Spinal cord (tissue), 9 donors: ENCODE measurements at regions not wholly inside any gene's neighbourhood (a gene's known extent, or its start where the extent isn't known, plus 50 kb on each side); places are given as distances from the start of the nearest gene placed in this dataset.

Source experiments
- DNase-seq, 6 donors: peaks; one replicate each; pipeline versions ENCODE4 v3.0.0 to v3.0.0-alpha.2; 2013 to 2015; ENCODE audit warnings: low spot score in 6 of 6, low read depth in 4 of 6
- H3K27ac ChIP-seq: one replicate; pipeline ENCODE4 v1.5.1; 2013; ENCODE audit warnings: low read depth, low read length, control low read depth
- H3K27me3 ChIP-seq: one replicate; pipeline ENCODE4 v1.6.1; 2013; ENCODE audit warnings: low read length; ENCODE audit not compliant: control insufficient read depth, insufficient read depth
- H3K36me3 ChIP-seq: one replicate; pipeline ENCODE4 v1.6.1; 2013; ENCODE audit warnings: low read length; ENCODE audit not compliant: control insufficient read depth, insufficient read depth
- H3K4me1 ChIP-seq: one replicate; pipeline ENCODE4 v1.6.1; 2013; ENCODE audit warnings: low read length; ENCODE audit not compliant: control insufficient read depth, insufficient read depth
- H3K4me3 ChIP-seq: one replicate; pipeline ENCODE4 v1.5.1; 2013; ENCODE audit warnings: low read depth, low read length, control low read depth
- H3K9me3 ChIP-seq: one replicate; pipeline ENCODE4 v1.6.1; 2013; ENCODE audit warnings: low read length; ENCODE audit not compliant: control insufficient read depth, insufficient read depth
- WGBS: methylation state at CpG from one replicate; pipeline ENCODE4 v1.1.5; 2013; ENCODE audit warnings: missing lambda C conversion rate; ENCODE audit not compliant: insufficient coverage; 5-methylcytosine and 5-hydroxymethylcytosine counted together
- donor health status: healthy.

DNA sequence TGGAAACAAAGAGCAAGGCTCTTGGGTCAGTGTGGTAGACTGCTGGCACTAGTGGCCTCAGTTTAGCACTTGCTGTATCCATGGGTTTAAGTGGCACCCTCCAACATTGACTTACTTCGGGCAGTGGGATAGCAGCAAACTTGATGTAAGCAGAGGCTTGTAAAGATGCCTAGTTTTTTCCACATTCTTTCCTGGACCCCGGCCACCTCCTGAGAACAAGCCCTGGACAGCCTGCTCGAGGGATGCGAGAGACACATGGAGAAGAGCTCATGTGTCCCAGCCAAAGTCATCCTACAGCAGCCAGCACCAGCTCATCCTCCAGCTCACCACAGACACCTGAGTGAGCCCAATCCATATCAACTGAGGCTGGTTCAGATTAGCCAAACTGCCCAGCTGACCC is 142.7 kb upstream of the PCBD1 start:
- WGBS, result 85% methylated on average over 3 of the region's 4 CpGs
- H3K27me3 ChIP-seq, result no peaks in the 10 kb centered on the region
- no peak for DNase-seq
- H3K36me3 ChIP-seq, result no peaks in the 10 kb centered on the region
- H3K9me3 ChIP-seq, result no peaks in the 10 kb centered on the region
- H3K4me1 ChIP-seq, result no peaks in the 10 kb centered on the region
- H3K4me3 ChIP-seq, result no peak overlapping the region
- H3K27ac ChIP-seq, result no peak overlapping the region

DNA sequence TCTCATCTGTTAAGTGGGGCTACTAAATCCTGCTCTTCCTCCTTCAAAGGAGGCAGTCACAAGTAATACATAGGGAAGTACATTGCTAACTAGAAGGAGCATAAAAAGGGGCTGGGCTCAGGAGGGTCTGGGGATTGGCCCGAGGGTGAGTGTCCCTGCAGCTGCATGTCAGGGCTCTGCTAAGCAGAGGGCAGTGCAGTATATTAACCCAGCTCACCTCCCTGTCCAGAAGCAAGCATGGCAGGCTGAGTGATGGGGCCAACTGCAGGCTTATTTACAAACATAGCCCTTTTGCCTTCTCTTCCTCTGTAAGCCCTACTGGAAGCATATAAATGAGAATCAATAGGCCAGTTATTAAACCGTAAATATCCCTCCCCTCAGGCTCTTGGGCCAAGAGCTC is 143.2 kb upstream of the PCBD1 start:
- Histone ChIP-seq H3K27me3 (no peaks in the 10 kb centered on the region), H3K9me3 (no peaks in the 10 kb centered on the region), H3K4me3 (no peak overlapping the region), H3K27ac (no peak overlapping the region), H3K36me3 (no peaks in the 10 kb centered on the region), H3K4me1 (no peaks in the 10 kb centered on the region)
- no peak for DNase-seq
- WGBS, result 40% methylated on average over 2 of the region's 2 CpGs

DNA sequence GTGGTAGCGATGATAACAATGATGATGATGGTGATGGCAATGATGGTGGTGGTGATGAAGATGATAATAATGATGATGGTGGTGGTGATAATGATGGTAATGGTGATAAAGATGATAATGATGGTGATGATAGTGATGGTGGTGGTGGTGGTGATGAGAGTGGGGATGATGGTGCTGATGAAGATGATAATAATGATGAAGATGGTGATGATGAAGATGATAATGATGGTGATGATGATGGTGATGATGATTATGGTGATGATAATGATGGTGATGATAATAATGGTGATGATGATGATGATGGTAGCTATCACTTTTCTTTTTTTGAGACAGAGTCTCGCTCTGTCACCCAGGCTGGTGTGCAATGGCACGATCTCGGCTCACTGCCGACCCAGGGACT is 144.5 kb upstream of the PCBD1 start:
- Histone ChIP-seq H3K27ac (no peak overlapping the region), H3K36me3 (no peaks in the 10 kb centered on the region), H3K27me3 (no peaks in the 10 kb centered on the region), H3K9me3 (no peaks in the 10 kb centered on the region), H3K4me1 (no peaks in the 10 kb centered on the region), H3K4me3 (no peak overlapping the region)
- no peak for DNase-seq
- WGBS, result 98% methylated on average over 5 of the region's 5 CpGs

DNA sequence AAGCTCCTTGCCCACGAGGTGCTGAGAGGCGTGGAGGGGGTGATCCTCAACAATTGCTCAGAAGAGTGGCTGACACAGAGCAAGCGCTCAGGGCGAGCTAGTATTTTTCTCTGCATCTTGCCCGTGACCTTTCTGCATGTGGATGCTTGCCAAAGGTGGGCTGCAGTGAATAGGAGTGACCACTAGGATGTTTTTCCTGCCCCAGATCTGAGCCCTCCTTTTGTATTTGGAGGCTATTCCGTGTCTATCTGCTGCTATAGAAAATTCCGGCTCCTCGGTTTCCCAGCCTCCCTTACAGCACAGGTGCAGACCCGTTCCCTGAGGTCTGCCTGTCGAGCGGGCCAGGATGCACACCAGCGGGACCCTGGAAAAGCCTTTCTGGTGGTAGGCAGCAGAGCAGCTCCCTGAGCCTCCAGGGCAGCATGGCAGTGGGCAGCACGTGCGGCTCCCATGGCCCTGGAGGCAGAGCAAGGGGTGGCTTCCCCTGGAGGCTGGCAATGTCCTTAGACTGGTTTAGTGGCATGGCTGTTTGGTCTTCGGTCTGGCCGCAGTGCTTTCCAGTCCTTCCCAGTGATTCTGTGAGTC is 145.1 kb upstream of the PCBD1 start:
- Histone ChIP-seq H3K4me1 (peaks cover 5% of the 10 kb centered on the region), H3K27me3 (no peaks in the 10 kb centered on the region), H3K27ac (no peak overlapping the region), H3K36me3 (no peaks in the 10 kb centered on the region), H3K9me3 (no peaks in the 10 kb centered on the region), H3K4me3 (no peak overlapping the region)
- 84% methylated on average over 15 of the region's 16 CpGs for WGBS
- no peak for DNase-seq

DNA sequence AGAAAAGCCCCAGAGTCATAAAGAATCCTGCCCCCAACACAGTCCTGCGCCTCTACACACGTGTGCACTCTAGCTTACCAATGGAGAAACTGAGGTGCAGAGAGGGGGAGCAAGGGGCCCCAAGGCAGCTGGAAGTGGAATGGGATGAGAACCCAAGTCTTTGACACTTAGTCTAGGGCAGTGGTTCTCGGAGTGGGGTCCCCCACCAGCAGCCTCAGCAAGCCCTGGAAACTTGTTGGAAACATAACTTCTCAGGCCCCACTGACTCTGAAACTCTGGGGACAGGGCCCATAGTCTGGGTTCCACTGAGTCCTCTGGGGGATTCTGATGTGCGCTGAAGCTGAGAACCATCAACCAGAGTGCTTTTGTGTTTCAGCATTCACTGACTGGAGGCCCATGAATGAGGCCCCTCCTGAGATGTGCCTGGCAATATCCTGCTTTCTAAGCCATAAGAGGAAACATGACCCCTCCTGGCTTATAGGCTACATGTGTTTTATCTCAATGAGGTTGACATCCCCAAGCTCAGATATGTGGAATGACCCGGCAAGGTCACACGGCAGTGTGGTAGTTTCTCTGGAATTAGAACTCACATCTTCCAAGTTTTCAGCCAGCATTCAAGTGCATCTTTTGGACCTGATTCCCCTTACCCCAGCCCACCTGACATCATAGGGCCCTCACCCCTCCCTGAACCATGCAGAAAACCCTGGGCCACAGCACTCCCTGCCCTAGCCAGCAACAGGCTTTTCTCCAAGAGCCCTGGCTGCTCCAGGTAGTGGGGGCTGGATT is 147.3 kb upstream of the PCBD1 start:
- H3K27ac ChIP-seq, result no peak overlapping the region
- WGBS, result 78% methylated on average over 4 of the region's 6 CpGs
- no peaks in the 10 kb centered on the region for H3K9me3 ChIP-seq
- no peaks in the 10 kb centered on the region for H3K36me3 ChIP-seq
- H3K4me3 ChIP-seq, result no peak overlapping the region
- no peaks in the 10 kb centered on the region for H3K27me3 ChIP-seq
- DNase-seq, result no peak
- H3K4me1 ChIP-seq, result peaks cover 10% of the 10 kb centered on the region

DNA sequence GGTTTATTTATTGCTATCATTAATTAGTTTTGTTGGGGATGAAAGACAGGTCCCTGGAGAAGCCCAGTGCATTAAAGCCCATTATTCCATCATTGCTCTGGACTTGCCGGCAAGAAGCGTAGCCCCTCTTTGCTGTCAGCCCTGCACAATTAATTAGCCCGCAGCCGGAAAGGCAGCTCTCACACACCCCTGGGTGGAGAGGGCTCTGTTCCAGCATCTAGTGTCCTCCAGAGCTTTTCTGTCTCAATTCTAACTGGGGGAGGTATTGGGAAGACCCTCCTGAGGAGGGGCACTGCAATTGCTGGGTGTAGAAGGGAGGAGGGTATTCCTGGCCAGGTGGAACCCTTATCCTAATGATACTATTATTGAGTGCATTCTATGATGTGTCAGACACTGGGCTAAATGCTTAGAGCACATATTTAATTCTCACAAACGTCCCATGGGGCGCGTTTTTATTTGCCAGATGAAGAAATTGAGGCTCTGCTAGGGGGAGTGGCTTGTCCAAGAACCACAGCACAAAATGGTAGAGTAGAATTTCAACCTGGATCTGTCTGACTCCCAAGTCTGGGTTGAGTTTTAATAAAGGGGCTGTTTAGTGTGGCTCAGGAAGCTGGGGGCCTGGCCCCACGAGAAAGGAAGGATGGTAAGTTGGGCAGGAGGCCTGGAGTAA is 148.1 kb upstream of the PCBD1 start:
- Histone ChIP-seq H3K36me3 (no peaks in the 10 kb centered on the region), H3K4me3 (no peak overlapping the region), H3K27ac (no peak overlapping the region), H3K9me3 (no peaks in the 10 kb centered on the region), H3K4me1 (peaks cover 17% of the 10 kb centered on the region), H3K27me3 (no peaks in the 10 kb centered on the region)
- WGBS, result 94% methylated on average over 1 of the region's 8 CpGs
- peak in 1 of 6 donors; percentile 77 for DNase-seq

DNA sequence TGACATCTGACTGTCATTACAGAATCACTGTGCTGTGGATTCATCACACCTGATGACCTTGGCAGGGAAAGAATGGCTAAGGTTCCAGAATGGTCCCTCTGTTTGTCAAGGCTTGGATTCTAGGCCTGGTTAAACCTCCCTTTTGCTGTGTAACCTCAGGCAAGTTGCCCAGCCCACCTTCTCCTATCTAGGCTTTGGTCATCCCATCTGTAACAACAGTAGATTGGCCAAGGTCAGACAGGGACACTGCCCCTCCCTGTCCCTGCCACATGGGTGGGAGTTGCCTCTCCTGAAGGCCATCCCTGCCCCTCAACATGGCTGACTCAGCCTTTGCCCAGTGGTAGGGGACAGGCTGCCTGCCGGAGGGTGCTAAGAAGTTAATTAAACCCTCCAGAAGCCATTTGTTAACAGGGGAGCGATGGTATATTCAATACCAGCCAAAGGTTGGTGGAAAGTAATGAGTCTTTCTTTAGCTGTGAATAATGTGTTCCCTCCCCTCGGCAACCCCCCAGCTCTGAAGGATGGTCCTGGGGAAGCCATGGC is 149.8 kb upstream of the PCBD1 start:
- H3K4me3 ChIP-seq, result no peak overlapping the region
- no peaks in the 10 kb centered on the region for H3K27me3 ChIP-seq

DNA sequence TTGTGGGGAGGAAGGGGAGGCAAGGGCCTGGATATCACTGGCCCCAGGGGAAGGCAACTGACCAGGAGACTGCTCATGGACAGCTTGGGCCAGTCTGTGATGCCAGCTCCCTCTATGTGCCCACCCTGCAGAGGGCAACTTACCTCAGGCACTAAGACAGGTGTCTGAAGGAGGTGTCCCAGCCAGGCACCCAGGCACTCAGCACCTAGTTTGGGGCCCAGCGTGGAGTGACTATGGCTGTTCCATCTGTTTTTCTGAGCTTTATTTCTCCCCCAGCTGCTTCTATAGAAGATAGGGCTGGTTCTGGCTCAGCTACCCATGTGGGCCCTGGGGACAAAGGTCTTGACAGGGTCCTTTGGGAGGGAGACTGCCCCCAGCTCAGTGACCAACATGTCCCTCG is 150.6 kb upstream of the PCBD1 start:
- H3K4me3 ChIP-seq, result no peak overlapping the region
- H3K36me3 ChIP-seq, result no peaks in the 10 kb centered on the region
- H3K4me1 ChIP-seq, result peaks cover 24% of the 10 kb centered on the region
- no peak overlapping the region for H3K27ac ChIP-seq
- no peak for DNase-seq
- no peaks in the 10 kb centered on the region for H3K9me3 ChIP-seq
- WGBS, result 83% methylated on average over 1 of the region's 2 CpGs
- H3K27me3 ChIP-seq, result no peaks in the 10 kb centered on the region

More for the DNA sequence above, 149.8 kb upstream of the PCBD1 start:
- peak in 1 of 6 donors; percentile 50 for DNase-seq
- no peak overlapping the region for H3K27ac ChIP-seq
- H3K9me3 ChIP-seq, result no peaks in the 10 kb centered on the region
- peaks cover 24% of the 10 kb centered on the region for H3K4me1 ChIP-seq
- WGBS, result no CpG with 5 or more reads among the region's 3 CpGs
- no peaks in the 10 kb centered on the region for H3K36me3 ChIP-seq

DNA sequence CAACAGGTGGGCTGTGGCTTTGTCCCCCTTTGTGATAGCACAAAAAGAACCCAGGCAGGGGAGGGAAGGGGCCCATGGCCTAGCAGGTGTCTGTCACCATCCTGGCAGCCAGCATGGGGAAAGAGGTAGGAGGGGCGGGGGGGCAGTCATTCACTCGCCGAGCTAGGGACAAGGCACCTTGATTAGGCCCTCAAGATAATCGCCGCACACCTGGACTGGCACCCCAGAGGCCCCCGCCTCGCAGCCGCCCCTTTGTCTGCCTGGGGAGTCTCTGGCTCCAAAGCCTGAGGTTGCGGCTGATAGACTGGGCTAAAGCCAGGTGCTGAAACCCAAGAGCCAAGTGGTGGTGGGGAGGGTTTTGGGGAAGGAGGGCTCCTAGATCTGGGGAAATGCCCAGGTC is 151.2 kb upstream of the PCBD1 start:
- WGBS, result 85% methylated on average over 9 of the region's 9 CpGs
- no peaks in the 10 kb centered on the region for H3K9me3 ChIP-seq

More for the DNA sequence above, 151.2 kb upstream of the PCBD1 start:
- no peak for DNase-seq
- Histone ChIP-seq H3K4me1 (peaks cover 24% of the 10 kb centered on the region), H3K27me3 (no peaks in the 10 kb centered on the region), H3K36me3 (no peaks in the 10 kb centered on the region), H3K4me3 (no peak overlapping the region), H3K27ac (no peak overlapping the region)
